ENCODE measurements at regions not wholly inside any gene's neighbourhood (a gene's known extent, or its start where the extent isn't known, plus 50 kb on each side); places are given as distances from the start of the nearest gene placed in this dataset.

- Histone ChIP-seq H3K4me3 (ENCODE audit: low read length in 2 of 2) (no peak overlapping the region), H3K9me3 (ENCODE audit: control insufficient read depth in 2 of 2, low read length in 2 of 2) (no peaks in the 10 kb centered on the region), H3K27me3 (ENCODE audit: control insufficient read depth in 2 of 2, insufficient read depth in 2 of 2, low read length in 2 of 2) (no peaks in the 10 kb centered on the region), H3K9ac (ENCODE audit: low read depth in 1 of 2, low read length in 2 of 2) (no peak overlapping the region), H3K36me3 (ENCODE audit: control insufficient read depth in 2 of 2, insufficient read depth in 2 of 2, low read length in 2 of 2) (no peaks in the 10 kb centered on the region), H3K27ac (ENCODE audit: low read depth in 2 of 2, low read length in 2 of 2) (no peak overlapping the region), H3K4me1 (ENCODE audit: control insufficient read depth in 2 of 2, insufficient read depth in 2 of 2, low read length in 2 of 2) (no peaks in the 10 kb centered on the region)
Observed at GRCh38 chr6:94088870-94089269, 669.5 kb upstream of the EPHA7 start.

GRCh38 chr6:94074764-94075163, 655.4 kb upstream of the EPHA7 start:
- H3K27ac ChIP-seq (ENCODE audit: low read depth in 2 of 2, low read length in 2 of 2) = no peak overlapping the region
- no peaks in the 10 kb centered on the region for H3K27me3 ChIP-seq (ENCODE audit: control insufficient read depth in 2 of 2, insufficient read depth in 2 of 2, low read length in 2 of 2)
- no peaks in the 10 kb centered on the region for H3K36me3 ChIP-seq (ENCODE audit: control insufficient read depth in 2 of 2, insufficient read depth in 2 of 2, low read length in 2 of 2)
- H3K9ac ChIP-seq (ENCODE audit: low read depth in 1 of 2, low read length in 2 of 2) = no peak overlapping the region
- no peak overlapping the region for H3K4me3 ChIP-seq (ENCODE audit: low read length in 2 of 2)
- H3K9me3 ChIP-seq (ENCODE audit: control insufficient read depth in 2 of 2, low read length in 2 of 2) = no peaks in the 10 kb centered on the region
- no peaks in the 10 kb centered on the region for H3K4me1 ChIP-seq (ENCODE audit: control insufficient read depth in 2 of 2, insufficient read depth in 2 of 2, low read length in 2 of 2)

GRCh38 chr6:94071835-94072234, 652.5 kb upstream of the EPHA7 start:
- Histone ChIP-seq H3K4me1 (ENCODE audit: control insufficient read depth in 2 of 2, insufficient read depth in 2 of 2, low read length in 2 of 2) (no peaks in the 10 kb centered on the region), H3K27me3 (ENCODE audit: control insufficient read depth in 2 of 2, insufficient read depth in 2 of 2, low read length in 2 of 2) (no peaks in the 10 kb centered on the region), H3K27ac (ENCODE audit: low read depth in 2 of 2, low read length in 2 of 2) (no peak overlapping the region), H3K9me3 (ENCODE audit: control insufficient read depth in 2 of 2, low read length in 2 of 2) (no peaks in the 10 kb centered on the region), H3K4me3 (ENCODE audit: low read length in 2 of 2) (no peak overlapping the region), H3K36me3 (ENCODE audit: control insufficient read depth in 2 of 2, insufficient read depth in 2 of 2, low read length in 2 of 2) (no peaks in the 10 kb centered on the region), H3K9ac (ENCODE audit: low read depth in 1 of 2, low read length in 2 of 2) (no peak overlapping the region)

DNA sequence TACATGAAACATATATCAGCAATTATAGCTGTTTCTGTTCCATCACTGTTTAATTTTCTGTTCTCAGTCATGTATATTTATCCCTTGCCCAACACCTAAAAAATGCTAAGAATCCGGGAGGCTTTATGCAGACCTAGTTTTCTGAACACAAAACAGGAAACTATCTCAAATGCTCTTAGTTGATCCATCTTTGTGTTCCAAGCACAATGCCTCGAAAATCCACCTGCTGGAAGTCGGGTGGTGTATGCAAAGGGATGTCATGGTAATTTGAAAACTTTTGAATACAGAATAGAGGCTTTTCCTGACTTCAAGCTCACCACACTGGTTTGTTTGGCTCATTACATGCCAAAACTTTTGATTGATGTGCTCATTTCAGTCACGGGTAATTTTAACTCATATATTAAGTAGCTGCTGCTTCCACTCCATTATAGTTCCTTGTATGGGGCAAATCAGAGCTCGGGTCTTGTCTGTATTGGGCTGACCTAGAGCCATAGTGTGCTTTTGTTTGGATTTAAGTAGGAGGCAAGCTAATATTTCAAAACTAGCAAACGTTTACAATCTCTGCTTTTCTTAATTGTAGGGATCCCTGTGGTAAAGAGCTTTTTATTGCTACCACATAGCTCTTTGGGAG, 646.5 kb upstream of the EPHA7 start:
- Histone ChIP-seq H3K27ac (ENCODE audit: low read depth in 2 of 2, low read length in 2 of 2) (no peak overlapping the region), H3K4me3 (ENCODE audit: low read length in 2 of 2) (no peak overlapping the region), H3K9ac (ENCODE audit: low read depth in 1 of 2, low read length in 2 of 2) (no peak overlapping the region), H3K27me3 (ENCODE audit: control insufficient read depth in 2 of 2, insufficient read depth in 2 of 2, low read length in 2 of 2) (no peaks in the 10 kb centered on the region), H3K4me1 (ENCODE audit: control insufficient read depth in 2 of 2, insufficient read depth in 2 of 2, low read length in 2 of 2) (no peaks in the 10 kb centered on the region), H3K9me3 (ENCODE audit: control insufficient read depth in 2 of 2, low read length in 2 of 2) (no peaks in the 10 kb centered on the region), H3K36me3 (ENCODE audit: control insufficient read depth in 2 of 2, insufficient read depth in 2 of 2, low read length in 2 of 2) (no peaks in the 10 kb centered on the region)

DNA sequence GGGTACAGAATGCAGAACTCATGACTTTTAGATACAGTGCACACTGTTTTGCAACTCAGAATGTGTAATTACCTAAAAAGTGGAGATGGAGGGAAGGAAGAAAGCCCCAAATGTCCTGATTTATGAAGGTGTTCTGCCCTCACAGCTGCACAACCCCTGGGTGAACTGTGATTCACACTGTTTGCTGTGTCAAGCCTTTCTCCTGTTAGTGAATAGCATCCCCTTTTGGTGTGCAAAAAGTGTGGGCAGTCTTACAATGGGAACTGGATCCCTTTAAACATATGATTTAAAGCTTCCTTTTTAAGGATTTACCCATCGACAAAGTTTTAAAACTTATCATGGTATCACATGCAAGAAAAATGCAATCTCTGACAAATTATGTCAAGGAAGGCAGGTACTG, 633.4 kb upstream of the EPHA7 start:
- Histone ChIP-seq H3K36me3 (ENCODE audit: control insufficient read depth in 2 of 2, insufficient read depth in 2 of 2, low read length in 2 of 2) (no peaks in the 10 kb centered on the region), H3K4me1 (ENCODE audit: control insufficient read depth in 2 of 2, insufficient read depth in 2 of 2, low read length in 2 of 2) (peaks cover 0 to 4% of the 10 kb centered on the region in 2 donors), H3K9me3 (ENCODE audit: control insufficient read depth in 2 of 2, low read length in 2 of 2) (no peaks in the 10 kb centered on the region), H3K9ac (ENCODE audit: low read depth in 1 of 2, low read length in 2 of 2) (no peak overlapping the region), H3K4me3 (ENCODE audit: low read length in 2 of 2) (no peak overlapping the region), H3K27me3 (ENCODE audit: control insufficient read depth in 2 of 2, insufficient read depth in 2 of 2, low read length in 2 of 2) (no peaks in the 10 kb centered on the region), H3K27ac (ENCODE audit: low read depth in 2 of 2, low read length in 2 of 2) (no peak overlapping the region)

GRCh38 chr6:94050515-94050914, 631.2 kb upstream of the EPHA7 start:
- H3K4me3 ChIP-seq (ENCODE audit: low read length in 2 of 2) = no peak overlapping the region
- no peaks in the 10 kb centered on the region for H3K27me3 ChIP-seq (ENCODE audit: control insufficient read depth in 2 of 2, insufficient read depth in 2 of 2, low read length in 2 of 2)
- peaks cover 0 to 4% of the 10 kb centered on the region in 2 donors for H3K4me1 ChIP-seq (ENCODE audit: control insufficient read depth in 2 of 2, insufficient read depth in 2 of 2, low read length in 2 of 2)
- H3K36me3 ChIP-seq (ENCODE audit: control insufficient read depth in 2 of 2, insufficient read depth in 2 of 2, low read length in 2 of 2) = no peaks in the 10 kb centered on the region
- H3K27ac ChIP-seq (ENCODE audit: low read depth in 2 of 2, low read length in 2 of 2) = no peak overlapping the region
- H3K9me3 ChIP-seq (ENCODE audit: control insufficient read depth in 2 of 2, low read length in 2 of 2) = no peaks in the 10 kb centered on the region
- no peak overlapping the region for H3K9ac ChIP-seq (ENCODE audit: low read depth in 1 of 2, low read length in 2 of 2)

- Histone ChIP-seq H3K9me3 (ENCODE audit: control insufficient read depth in 2 of 2, low read length in 2 of 2) (no peaks in the 10 kb centered on the region), H3K9ac (ENCODE audit: low read depth in 1 of 2, low read length in 2 of 2) (no peak overlapping the region), H3K27me3 (ENCODE audit: control insufficient read depth in 2 of 2, insufficient read depth in 2 of 2, low read length in 2 of 2) (no peaks in the 10 kb centered on the region), H3K36me3 (ENCODE audit: control insufficient read depth in 2 of 2, insufficient read depth in 2 of 2, low read length in 2 of 2) (no peaks in the 10 kb centered on the region), H3K4me3 (ENCODE audit: low read length in 2 of 2) (no peak overlapping the region), H3K4me1 (ENCODE audit: control insufficient read depth in 2 of 2, insufficient read depth in 2 of 2, low read length in 2 of 2) (peaks cover 0 to 4% of the 10 kb centered on the region in 2 donors), H3K27ac (ENCODE audit: low read depth in 2 of 2, low read length in 2 of 2) (no peak overlapping the region)
Observed at GRCh38 chr6:94049001-94049400, 629.6 kb upstream of the EPHA7 start.

DNA sequence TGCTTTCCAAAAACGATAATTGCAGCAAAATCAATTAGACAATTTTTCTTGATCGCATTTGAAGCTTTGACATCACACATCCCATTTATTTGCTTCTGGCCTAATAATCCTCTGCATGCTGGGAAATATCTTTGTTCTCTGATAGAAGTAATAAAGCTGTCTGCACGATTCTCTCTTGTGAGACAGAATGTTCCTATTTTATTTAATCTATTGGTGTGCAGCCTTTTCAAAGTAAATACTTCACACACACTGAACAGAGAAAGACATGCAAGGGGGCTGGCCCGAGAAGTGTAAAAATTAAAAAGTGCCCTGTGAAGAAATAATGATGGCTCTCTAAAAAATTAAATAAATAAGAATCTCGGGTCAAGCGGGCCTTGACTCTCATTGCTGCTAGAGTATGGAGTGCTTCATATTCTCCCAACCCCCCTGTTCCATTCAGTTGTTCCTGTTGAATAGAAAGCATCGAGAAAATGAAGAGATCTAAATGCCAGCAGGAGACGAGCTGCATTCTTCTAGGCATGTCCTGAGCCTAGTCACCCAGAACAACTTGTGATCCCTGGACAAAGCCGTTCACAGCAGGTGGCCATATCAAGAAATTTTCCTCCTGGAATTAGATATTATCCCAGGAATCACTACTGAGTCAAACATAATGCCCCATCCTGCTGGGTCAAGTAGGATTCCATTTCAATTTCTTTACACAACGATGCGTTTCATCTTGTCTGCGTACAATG, 625.9 kb upstream of the EPHA7 start:
- no peak overlapping the region for H3K9ac ChIP-seq (ENCODE audit: low read depth in 1 of 2, low read length in 2 of 2)

DNA sequence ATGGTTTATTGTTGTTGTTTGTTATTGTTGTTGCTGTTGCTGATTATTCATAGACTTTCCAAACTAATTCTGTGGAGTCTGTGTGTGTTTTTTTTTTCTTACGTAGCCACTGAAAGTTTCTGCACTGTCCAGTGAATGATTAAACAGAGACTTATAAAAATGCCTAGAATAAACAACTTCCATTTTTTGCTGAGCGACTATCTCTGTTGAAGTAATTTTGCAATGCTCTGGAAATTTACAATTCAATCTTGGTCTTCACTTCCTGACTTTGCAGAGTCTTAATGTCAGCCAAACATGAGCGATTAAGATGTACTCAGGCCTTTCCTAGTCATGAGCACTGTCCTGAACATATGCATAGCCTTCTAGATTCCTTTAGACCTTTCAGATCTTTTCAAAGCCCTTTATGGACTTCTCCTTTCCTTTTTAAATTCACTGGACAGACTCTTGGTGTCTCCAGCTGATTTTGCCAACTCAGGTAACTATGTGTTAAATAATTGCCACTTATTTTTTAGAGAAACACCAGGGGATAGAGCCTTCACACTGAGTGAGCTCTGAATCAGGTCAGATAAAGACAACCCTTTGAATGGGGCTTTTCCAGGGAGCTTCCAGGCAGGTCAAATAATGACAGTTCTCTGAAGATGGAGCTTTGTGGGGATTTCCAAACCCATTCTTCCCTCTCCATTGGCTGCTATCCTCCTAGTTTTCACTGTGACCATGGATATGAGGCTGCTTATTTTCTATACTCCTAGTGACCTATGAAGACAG, 622.8 kb upstream of the EPHA7 start:
- Histone ChIP-seq H3K27ac (ENCODE audit: low read depth in 2 of 2, low read length in 2 of 2) (no peak overlapping the region), H3K36me3 (ENCODE audit: control insufficient read depth in 2 of 2, insufficient read depth in 2 of 2, low read length in 2 of 2) (no peaks in the 10 kb centered on the region), H3K4me1 (ENCODE audit: control insufficient read depth in 2 of 2, insufficient read depth in 2 of 2, low read length in 2 of 2) (no peaks in the 10 kb centered on the region), H3K4me3 (ENCODE audit: low read length in 2 of 2) (no peak overlapping the region), H3K9me3 (ENCODE audit: control insufficient read depth in 2 of 2, low read length in 2 of 2) (no peaks in the 10 kb centered on the region), H3K27me3 (ENCODE audit: control insufficient read depth in 2 of 2, insufficient read depth in 2 of 2, low read length in 2 of 2) (no peaks in the 10 kb centered on the region), H3K9ac (ENCODE audit: low read depth in 1 of 2, low read length in 2 of 2) (no peak overlapping the region)

More for the DNA sequence above, 625.9 kb upstream of the EPHA7 start:
- no peaks in the 10 kb centered on the region for H3K36me3 ChIP-seq (ENCODE audit: control insufficient read depth in 2 of 2, insufficient read depth in 2 of 2, low read length in 2 of 2)
- no peak overlapping the region for H3K27ac ChIP-seq (ENCODE audit: low read depth in 2 of 2, low read length in 2 of 2)
- no peak overlapping the region for H3K4me3 ChIP-seq (ENCODE audit: low read length in 2 of 2)
- H3K9me3 ChIP-seq (ENCODE audit: control insufficient read depth in 2 of 2, low read length in 2 of 2) = no peaks in the 10 kb centered on the region
- H3K27me3 ChIP-seq (ENCODE audit: control insufficient read depth in 2 of 2, insufficient read depth in 2 of 2, low read length in 2 of 2) = no peaks in the 10 kb centered on the region
- H3K4me1 ChIP-seq (ENCODE audit: control insufficient read depth in 2 of 2, insufficient read depth in 2 of 2, low read length in 2 of 2) = no peaks in the 10 kb centered on the region

DNA sequence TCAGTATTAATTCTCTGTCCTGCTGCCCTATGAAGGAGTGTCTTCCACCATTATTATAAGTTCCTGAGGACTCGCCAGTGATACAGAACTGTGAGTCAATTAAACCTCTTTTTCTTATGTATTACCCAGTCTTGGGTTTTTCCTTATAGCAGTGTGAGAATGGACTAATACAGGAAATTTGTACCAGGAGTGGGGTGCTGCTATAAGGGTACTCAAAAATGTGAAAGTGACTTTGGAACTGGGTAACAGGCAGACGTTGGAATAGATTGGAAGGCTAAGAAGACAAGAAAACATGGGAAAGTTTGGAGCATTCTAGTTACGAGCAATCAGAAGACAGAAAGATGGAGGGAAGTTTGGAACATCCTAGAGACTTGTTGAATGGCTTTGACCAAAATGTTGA, 616.7 kb upstream of the EPHA7 start:
- Histone ChIP-seq H3K27me3 (ENCODE audit: control insufficient read depth in 2 of 2, insufficient read depth in 2 of 2, low read length in 2 of 2) (no peaks in the 10 kb centered on the region), H3K4me3 (ENCODE audit: low read length in 2 of 2) (no peak overlapping the region), H3K36me3 (ENCODE audit: control insufficient read depth in 2 of 2, insufficient read depth in 2 of 2, low read length in 2 of 2) (no peaks in the 10 kb centered on the region), H3K9ac (ENCODE audit: low read depth in 1 of 2, low read length in 2 of 2) (no peak overlapping the region), H3K9me3 (ENCODE audit: control insufficient read depth in 2 of 2, low read length in 2 of 2) (no peaks in the 10 kb centered on the region), H3K27ac (ENCODE audit: low read depth in 2 of 2, low read length in 2 of 2) (no peak overlapping the region), H3K4me1 (ENCODE audit: control insufficient read depth in 2 of 2, insufficient read depth in 2 of 2, low read length in 2 of 2) (no peaks in the 10 kb centered on the region)
